ENCODE measurements at regions not wholly inside any gene's neighbourhood (a gene's known extent, or its start where the extent isn't known, plus 50 kb on each side); places are given as distances from the start of the nearest gene placed in this dataset.

- no peak for TF ChIP-seq JUND (IDR thresholded peaks at IDR 0.05; ENCODE audit: low read depth)
- DNase-seq (ENCODE audit: low read depth in 1 of 2, low spot score in 1 of 2): peak; percentile 20 to 27
- in situ Hi-C loops (cut with HindIII; ENCODE audit: low pct_unique_long_range_greater_than_20kb, low sequenced_read_pairs): no loop called here
Measured at GRCh38 chr4:159010563-159011260, 92.2 kb upstream of the RAPGEF2 start.

DNA sequence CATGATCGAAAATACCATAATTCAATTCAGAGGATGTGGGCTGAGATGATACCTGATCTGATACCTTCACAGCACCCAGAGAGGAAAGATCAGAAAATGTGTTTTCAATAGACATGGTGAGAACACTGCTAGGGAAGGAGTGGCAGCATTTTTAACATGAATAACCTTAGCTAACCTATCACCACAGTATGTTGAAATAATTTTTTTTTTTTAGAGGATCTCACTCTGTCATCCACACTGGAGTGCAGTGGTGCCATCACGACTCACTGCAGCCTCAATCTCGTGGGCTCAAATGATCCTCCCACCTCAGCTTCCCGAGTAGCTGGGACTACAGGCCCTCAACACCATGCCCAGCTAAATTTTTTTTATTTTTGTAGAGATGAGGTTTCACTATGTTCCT is 90.5 kb upstream of the RAPGEF2 start:
- TF ChIP-seq JUND (IDR thresholded peaks at IDR 0.05; ENCODE audit: low read depth): no peak
- no peak for DNase-seq (ENCODE audit: low read depth in 1 of 2, low spot score in 1 of 2)
- in situ Hi-C loops (cut with HindIII; ENCODE audit: low pct_unique_long_range_greater_than_20kb, low sequenced_read_pairs): no loop called here

- in situ Hi-C loops (cut with HindIII; ENCODE audit: low pct_unique_long_range_greater_than_20kb, low sequenced_read_pairs): no loop called here
- TF ChIP-seq JUND (IDR thresholded peaks at IDR 0.05; ENCODE audit: low read depth): no peak
- no peak for DNase-seq (ENCODE audit: low read depth in 1 of 2, low spot score in 1 of 2)
Measured at GRCh38 chr4:159013692-159014091, 89.2 kb upstream of the RAPGEF2 start.

GRCh38 chr4:159014859-159015258 is 88.0 kb upstream of the RAPGEF2 start:
- TF ChIP-seq JUND (IDR thresholded peaks at IDR 0.05; ENCODE audit: low read depth): no peak
- in situ Hi-C loops (cut with HindIII; ENCODE audit: low pct_unique_long_range_greater_than_20kb, low sequenced_read_pairs): no loop called here
- DNase-seq (ENCODE audit: low read depth in 1 of 2, low spot score in 1 of 2): no peak

GRCh38 chr4:159015841-159016240 is 87.0 kb upstream of the RAPGEF2 start:
- no peak for TF ChIP-seq JUND (IDR thresholded peaks at IDR 0.05; ENCODE audit: low read depth)
- in situ Hi-C loops (cut with HindIII; ENCODE audit: low pct_unique_long_range_greater_than_20kb, low sequenced_read_pairs): no loop called here
- DNase-seq (ENCODE audit: low read depth in 1 of 2, low spot score in 1 of 2): no peak

- no peak for TF ChIP-seq JUND (IDR thresholded peaks at IDR 0.05; ENCODE audit: low read depth)
- in situ Hi-C loops (cut with HindIII; ENCODE audit: low pct_unique_long_range_greater_than_20kb, low sequenced_read_pairs): no loop called here
- no peak for DNase-seq (ENCODE audit: low read depth in 1 of 2, low spot score in 1 of 2)
Measured at GRCh38 chr4:159016593-159017024, 86.3 kb upstream of the RAPGEF2 start.

DNA sequence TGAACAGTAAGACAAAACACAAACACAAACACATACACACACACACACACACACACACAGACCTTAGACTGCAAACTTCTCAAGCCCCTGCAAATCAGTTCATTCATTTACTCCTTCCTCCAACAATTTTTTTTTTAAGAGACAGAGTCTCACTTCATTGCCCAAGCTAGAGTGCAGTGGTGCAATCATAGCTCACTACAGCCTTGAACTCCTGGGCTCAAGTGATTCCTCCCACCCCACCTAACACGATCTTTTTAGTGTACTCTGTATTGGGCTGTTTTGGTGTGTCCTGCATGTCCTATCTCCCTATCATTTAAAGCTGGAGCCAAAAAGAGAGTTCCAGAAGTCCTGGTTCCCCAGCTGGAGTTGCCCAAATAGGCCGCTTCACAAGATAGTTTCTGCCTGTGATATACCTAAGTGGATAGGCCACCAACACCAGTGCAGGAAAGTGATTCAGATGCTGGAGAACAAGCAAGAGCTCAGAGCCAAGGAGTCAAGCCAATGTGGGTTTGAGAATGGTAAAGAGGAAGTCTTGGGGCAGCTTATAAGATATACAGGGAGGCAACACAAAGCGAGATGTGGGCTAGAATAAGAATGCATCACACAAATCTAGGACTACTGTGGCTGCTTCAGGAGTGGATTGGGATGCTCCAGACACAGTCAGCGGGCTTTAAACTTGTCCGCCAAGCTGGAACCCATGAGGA is 85.4 kb upstream of the RAPGEF2 start:
- in situ Hi-C loops (cut with HindIII; ENCODE audit: low pct_unique_long_range_greater_than_20kb, low sequenced_read_pairs): no loop called here
- TF ChIP-seq JUND (IDR thresholded peaks at IDR 0.05; ENCODE audit: low read depth): no peak
- DNase-seq (ENCODE audit: low read depth in 1 of 2, low spot score in 1 of 2): no peak

DNA sequence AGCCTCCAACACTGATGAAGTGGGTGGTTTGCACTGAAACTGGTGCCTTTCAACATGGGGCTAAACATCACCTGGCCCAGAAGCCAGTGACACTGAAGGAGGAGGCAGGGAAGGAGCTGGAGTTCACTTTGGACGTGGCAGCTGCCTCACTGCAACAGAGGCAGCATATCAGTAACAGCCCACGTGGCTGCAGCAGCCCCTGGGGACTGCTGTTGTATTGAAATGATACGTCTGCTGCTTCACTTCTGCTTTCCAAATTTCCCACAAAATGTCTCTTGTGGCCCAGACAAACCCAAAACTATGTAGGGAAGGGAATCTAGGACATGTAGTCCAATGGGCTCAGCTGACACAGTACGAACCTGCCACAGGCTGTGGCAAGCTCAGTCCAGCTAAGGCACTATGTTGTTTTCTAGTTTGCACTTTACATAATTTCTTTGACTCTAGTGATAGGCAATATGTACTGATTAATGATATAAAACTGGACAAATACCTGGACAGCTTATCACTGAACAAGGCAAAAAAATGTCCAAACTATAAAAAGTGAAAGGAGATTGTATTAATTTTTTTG is 84.7 kb upstream of the RAPGEF2 start:
- TF ChIP-seq JUND (IDR thresholded peaks at IDR 0.05; ENCODE audit: low read depth): no peak
- no peak for DNase-seq (ENCODE audit: low read depth in 1 of 2, low spot score in 1 of 2)
- in situ Hi-C loops (cut with HindIII; ENCODE audit: low pct_unique_long_range_greater_than_20kb, low sequenced_read_pairs): no loop called here

GRCh38 chr4:159019356-159019755 is 83.5 kb upstream of the RAPGEF2 start:
- no peak for TF ChIP-seq JUND (IDR thresholded peaks at IDR 0.05; ENCODE audit: low read depth)
- DNase-seq (ENCODE audit: low read depth in 1 of 2, low spot score in 1 of 2): no peak

DNA sequence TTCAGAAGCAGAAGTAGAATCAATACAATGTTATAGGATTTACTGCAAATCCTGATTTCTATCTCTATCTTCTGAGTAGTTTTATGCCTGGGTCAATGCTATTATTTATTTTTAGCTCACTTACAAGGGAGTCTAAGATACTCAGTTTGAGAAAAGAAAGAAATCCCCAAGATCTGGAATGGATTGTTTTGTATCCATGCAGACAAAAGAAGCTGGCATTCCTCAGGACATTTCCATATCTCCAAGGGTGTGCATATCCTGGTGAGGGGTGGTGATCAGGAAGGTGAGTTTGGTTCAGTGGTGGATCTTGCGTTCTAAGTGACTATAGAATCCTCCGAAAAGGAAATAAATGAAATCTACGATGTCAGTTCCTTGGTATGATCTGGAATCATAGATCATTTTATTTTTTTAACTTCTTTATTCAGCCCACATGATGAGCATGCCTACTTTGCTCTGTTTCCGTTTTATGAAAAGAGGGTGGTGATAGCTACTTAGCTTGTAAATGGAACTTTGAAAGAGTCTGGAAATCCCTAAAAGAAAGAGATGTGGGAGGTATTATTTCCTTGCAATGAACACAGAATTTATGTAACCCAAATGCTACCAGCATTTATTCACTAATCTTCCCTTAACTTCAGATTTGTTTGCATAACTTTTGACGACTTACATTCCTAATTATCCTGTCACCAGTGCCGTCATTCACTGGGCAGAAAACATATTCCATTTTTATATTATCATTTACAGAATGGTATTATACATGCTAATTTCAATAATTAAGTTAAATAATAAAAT is 81.1 kb upstream of the RAPGEF2 start:
- DNase-seq (ENCODE audit: low read depth in 1 of 2, low spot score in 1 of 2): no peak
- in situ Hi-C loops (cut with HindIII; ENCODE audit: low pct_unique_long_range_greater_than_20kb, low sequenced_read_pairs): no loop called here
- TF ChIP-seq JUND (IDR thresholded peaks at IDR 0.05; ENCODE audit: low read depth): no peak

More at GRCh38 chr4:159019356-159019755, 83.5 kb upstream of the RAPGEF2 start:
- in situ Hi-C loops (cut with HindIII; ENCODE audit: low pct_unique_long_range_greater_than_20kb, low sequenced_read_pairs): no loop called here

- TF ChIP-seq JUND (IDR thresholded peaks at IDR 0.05; ENCODE audit: low read depth): no peak
- in situ Hi-C loops (cut with HindIII; ENCODE audit: low pct_unique_long_range_greater_than_20kb, low sequenced_read_pairs): no loop called here
- no peak for DNase-seq (ENCODE audit: low read depth in 1 of 2, low spot score in 1 of 2)
Measured at GRCh38 chr4:159023741-159024140, 79.1 kb upstream of the RAPGEF2 start.

DNA sequence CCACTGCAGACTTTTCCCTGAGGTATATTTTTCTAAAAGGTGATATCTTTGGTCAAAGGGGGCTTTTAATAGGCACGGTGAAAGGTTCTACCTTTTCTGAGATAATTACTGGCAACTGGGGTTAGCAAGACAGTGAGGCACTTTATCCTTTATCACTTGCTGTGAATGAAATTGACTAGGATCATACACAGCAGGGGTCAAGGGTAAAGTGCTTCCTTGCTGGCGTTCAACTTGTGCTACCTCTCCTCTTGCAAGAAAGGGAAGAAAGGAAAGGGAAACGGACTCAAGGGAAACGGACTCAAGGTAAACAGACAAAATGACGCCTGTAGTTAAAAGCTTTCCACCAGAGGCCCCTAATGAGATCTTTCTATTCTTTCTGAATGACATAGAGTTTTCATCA is 78.6 kb upstream of the RAPGEF2 start:
- no peak for TF ChIP-seq JUND (IDR thresholded peaks at IDR 0.05; ENCODE audit: low read depth)
- in situ Hi-C loops (cut with HindIII; ENCODE audit: low pct_unique_long_range_greater_than_20kb, low sequenced_read_pairs): no loop called here
- no peak for DNase-seq (ENCODE audit: low read depth in 1 of 2, low spot score in 1 of 2)

Data from T47D (cell line).